ENCODE measurements at regions not wholly inside any gene's neighbourhood (a gene's known extent, or its start where the extent isn't known, plus 50 kb on each side); places are given as distances from the start of the nearest gene placed in this dataset.

DNA sequence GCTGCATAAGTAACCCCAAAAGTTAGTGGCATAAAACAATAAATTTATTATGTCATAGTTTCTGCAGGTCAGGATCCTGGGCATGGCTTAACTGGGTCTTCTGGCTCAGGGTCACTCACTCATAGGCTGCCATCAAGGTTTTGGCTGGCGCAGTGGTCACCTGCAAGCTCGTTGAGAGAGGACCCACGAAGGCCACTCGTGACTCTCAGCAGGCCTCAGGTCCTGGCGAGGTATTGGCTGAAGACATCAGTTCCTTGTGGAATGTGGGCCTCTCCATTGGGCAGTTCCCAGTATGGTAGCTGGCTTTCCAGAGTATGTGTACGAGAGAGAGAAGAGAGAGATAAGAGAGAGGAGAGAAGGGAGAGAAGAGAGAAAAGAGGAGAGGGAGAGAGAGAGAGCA, 138.3 kb upstream of the KLF14 start:
- H3K27me3 ChIP-seq (ENCODE audit: control insufficient read depth, insufficient read depth, low read length) = no peaks in the 10 kb centered on the region
- H3K4me3 ChIP-seq (ENCODE audit: low read depth, low read length) = no peak overlapping the region
- TF ChIP-seq, protein P1, sequence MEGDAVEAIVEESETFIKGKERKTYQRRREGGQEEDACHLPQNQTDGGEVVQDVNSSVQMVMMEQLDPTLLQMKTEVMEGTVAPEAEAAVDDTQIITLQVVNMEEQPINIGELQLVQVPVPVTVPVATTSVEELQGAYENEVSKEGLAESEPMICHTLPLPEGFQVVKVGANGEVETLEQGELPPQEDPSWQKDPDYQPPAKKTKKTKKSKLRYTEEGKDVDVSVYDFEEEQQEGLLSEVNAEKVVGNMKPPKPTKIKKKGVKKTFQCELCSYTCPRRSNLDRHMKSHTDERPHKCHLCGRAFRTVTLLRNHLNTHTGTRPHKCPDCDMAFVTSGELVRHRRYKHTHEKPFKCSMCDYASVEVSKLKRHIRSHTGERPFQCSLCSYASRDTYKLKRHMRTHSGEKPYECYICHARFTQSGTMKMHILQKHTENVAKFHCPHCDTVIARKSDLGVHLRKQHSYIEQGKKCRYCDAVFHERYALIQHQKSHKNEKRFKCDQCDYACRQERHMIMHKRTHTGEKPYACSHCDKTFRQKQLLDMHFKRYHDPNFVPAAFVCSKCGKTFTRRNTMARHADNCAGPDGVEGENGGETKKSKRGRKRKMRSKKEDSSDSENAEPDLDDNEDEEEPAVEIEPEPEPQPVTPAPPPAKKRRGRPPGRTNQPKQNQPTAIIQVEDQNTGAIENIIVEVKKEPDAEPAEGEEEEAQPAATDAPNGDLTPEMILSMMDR (IDR thresholded peaks at IDR 0.05; ENCODE audit: insufficient read depth, low read length, severe bottlenecking) = no peak
- peaks cover 5% of the 10 kb centered on the region for H3K36me3 ChIP-seq (ENCODE audit: control insufficient read depth, insufficient read depth, low read length)
- DNase-seq (ENCODE audit: low read depth) (no peak), FAIRE-seq (no peak)

DNA sequence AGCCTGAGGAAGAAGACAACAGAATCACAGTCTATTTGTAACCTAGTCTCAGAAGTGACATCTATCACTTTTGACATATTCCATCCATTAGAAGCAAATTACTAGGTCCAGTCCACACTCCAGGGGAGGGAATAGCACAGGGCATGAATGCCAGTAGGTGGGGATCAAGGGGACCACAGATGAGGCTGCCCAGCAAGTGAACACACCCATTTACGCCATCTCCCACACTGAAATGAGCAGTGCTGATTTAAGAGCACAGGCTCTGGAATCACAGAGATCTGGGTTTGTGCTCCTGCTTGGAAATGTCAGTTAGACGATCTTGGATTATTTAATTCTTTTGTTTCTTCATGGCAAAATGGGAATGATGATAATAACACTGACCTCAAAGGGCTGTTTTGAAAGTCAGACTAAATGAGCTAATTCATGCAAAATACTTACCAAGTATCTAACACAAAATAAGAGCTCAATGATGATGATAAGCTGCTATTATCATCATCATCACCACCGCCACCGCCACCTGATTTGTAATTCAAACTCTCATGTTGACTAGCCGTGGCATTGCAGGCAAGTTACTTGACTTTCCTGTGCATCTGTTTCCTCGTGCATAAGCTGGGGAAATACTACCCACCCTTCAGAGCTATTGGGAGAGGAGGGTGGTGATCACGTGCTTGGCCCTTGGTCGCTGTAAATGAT, 138.9 kb upstream of the KLF14 start:
- Histone ChIP-seq H3K4me3 (ENCODE audit: low read depth, low read length) (no peak overlapping the region), H3K27me3 (ENCODE audit: control insufficient read depth, insufficient read depth, low read length) (no peaks in the 10 kb centered on the region), H3K36me3 (ENCODE audit: control insufficient read depth, insufficient read depth, low read length) (peaks cover 8% of the 10 kb centered on the region)
- DNase-seq (ENCODE audit: low read depth) (no peak), FAIRE-seq (no peak)
- TF ChIP-seq, protein P1 (IDR thresholded peaks at IDR 0.05; ENCODE audit: insufficient read depth, low read length, severe bottlenecking) = no peak

DNA sequence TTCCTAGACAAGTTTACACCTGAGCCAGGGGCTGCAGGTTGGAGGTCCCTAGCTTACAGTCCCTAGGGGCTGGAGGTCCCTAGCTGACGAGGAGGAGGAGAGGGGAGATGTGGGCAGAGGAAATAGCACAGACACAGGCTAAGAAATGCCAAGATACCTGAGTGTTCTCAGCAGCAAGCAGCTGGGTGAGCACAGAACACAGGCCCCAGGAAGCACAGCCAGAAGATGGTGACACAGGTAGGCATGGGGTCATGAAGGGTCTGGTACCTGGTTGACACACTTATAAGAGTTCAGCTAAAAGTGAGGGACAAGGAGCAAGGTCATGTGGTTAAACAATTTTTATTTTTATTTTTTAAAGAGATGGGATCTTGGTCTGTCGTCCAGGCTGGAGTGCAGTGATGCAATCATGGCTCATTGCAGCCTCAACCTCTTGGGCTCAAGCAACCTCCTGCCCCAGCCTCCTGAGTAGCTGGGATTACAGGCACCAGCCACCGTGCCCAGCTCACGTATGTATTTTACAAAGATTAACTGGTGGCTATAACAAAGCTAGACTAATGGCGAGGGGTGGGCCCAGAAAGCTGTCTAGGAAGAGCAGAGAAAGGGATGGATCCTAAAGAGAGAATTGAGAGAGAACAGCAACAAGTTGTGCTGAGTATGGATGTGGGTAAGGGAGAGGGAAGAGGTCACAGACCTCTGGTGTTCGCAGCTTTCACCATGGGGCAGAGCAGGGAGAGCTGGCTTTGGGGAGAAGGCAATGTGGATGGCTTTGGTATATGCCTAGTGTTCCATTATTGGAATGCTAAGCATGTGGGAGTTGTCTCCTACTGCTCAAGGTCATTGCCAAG, 140.3 kb upstream of the KLF14 start:
- DNase-seq (ENCODE audit: low read depth) (no peak), FAIRE-seq (no peak)
- Histone ChIP-seq H3K27me3 (ENCODE audit: control insufficient read depth, insufficient read depth, low read length) (no peaks in the 10 kb centered on the region), H3K36me3 (ENCODE audit: control insufficient read depth, insufficient read depth, low read length) (peaks cover 11% of the 10 kb centered on the region), H3K4me3 (ENCODE audit: low read depth, low read length) (no peak overlapping the region)
- TF ChIP-seq, protein P1 (IDR thresholded peaks at IDR 0.05; ENCODE audit: insufficient read depth, low read length, severe bottlenecking) = no peak

DNA sequence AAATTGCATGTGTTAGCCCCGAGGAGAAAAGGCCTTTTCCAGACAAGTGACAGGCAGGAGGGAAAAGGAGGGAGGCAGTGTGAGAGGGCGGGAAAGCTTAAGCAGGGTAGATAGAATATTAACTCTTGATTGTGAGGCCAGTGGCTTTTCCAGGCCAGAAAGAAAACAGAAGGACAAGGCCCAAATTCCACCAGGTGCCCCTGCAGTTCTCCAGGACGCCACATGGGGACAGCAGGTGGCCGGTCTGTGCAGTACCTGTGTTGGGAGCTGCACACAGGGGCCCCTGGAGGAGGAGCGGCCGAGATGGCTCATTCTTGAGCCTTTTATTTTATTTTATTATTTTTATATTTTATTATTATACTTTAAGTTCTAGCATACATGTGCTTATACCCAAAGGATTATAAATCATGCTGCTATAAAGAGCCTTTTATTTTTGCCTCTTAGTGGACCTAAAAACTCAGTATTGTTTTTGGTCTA, 141.3 kb upstream of the KLF14 start:
- Histone ChIP-seq H3K36me3 (ENCODE audit: control insufficient read depth, insufficient read depth, low read length) (peaks cover 11% of the 10 kb centered on the region), H3K27me3 (ENCODE audit: control insufficient read depth, insufficient read depth, low read length) (no peaks in the 10 kb centered on the region), H3K4me3 (ENCODE audit: low read depth, low read length) (no peak overlapping the region)
- DNase-seq (ENCODE audit: low read depth) (no peak), FAIRE-seq (no peak)
- TF ChIP-seq, protein P1 (IDR thresholded peaks at IDR 0.05; ENCODE audit: insufficient read depth, low read length, severe bottlenecking) = peak; percentile 91

DNA sequence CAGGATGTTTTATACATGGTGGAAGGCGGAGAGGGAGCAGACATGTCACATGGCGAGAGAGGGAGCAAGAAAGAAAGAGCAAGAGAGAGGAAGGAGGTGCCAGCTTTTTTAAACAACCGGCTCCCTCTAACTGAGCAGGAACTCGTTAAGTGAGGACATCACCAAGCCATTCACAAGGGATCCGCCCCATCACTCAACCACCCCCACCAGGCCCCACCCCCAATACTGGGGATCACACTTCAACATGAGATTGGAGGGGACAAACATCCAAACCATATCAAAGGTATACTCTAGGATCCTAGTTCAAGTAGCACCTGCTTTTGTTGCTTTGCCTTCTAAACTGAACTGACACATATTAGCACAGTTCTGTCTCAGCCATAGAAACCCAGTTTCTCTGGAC, 141.9 kb upstream of the KLF14 start:
- no peak for DNase-seq (ENCODE audit: low read depth)
- TF ChIP-seq, protein P1 (IDR thresholded peaks at IDR 0.05; ENCODE audit: insufficient read depth, low read length, severe bottlenecking) = no peak
- Histone ChIP-seq H3K36me3 (ENCODE audit: control insufficient read depth, insufficient read depth, low read length) (peaks cover 11% of the 10 kb centered on the region), H3K4me3 (ENCODE audit: low read depth, low read length) (no peak overlapping the region), H3K27me3 (ENCODE audit: control insufficient read depth, insufficient read depth, low read length) (no peaks in the 10 kb centered on the region)
- FAIRE-seq = no peak

Data from bronchial epithelial cell (primary cell).